C4-2B (cell line): ENCODE measurements at regions not wholly inside any gene's neighbourhood (a gene's known extent, or its start where the extent isn't known, plus 50 kb on each side); places are given as distances from the start of the nearest gene placed in this dataset.

Source experiments
- H3K27ac ChIP-seq: fragments of 450-650 bp; 2 replicates; pipeline ENCODE4 v1.5.1; 2017
- CTCF ChIP-seq: fragments of 450-650 bp; conservative IDR thresholded peaks from 2 replicates; pipeline ENCODE4 v1.5.1; 2017; ENCODE audit warnings: mild to moderate bottlenecking
- ZFX ChIP-seq: fragments of 450-650 bp; IDR thresholded peaks from 2 replicates; pipeline ENCODE4 v1.6.1; 2017

DNA sequence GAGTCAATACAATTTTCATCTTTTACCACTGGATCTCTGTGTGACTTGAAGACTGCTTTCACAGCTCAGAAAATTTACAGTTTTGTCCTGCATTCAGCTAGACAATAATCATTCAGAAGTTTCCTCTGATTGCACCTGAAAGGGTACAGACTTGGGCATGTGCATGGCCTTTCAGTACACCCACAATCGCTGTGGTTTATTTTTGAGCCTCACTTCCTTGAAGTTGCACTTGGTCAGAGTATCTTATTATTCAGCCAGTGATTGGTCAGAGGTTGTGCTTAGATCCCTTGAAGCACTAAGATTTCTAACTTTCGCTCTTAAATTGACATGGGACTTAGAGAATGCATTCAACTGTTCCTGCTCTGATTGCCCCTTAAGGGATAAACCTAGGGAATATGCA, 508.2 kb downstream of the FAM181B start:
- TF ChIP-seq CTCF (no peak), ZFX (no peak)
- H3K27ac ChIP-seq = no peak overlapping the region

- H3K27ac ChIP-seq = no peak overlapping the region
- no peak for TF ChIP-seq ZFX
- no peak for TF ChIP-seq CTCF
Measured at GRCh38 chr11:82216927-82217570, 516.6 kb downstream of the FAM181B start.

DNA sequence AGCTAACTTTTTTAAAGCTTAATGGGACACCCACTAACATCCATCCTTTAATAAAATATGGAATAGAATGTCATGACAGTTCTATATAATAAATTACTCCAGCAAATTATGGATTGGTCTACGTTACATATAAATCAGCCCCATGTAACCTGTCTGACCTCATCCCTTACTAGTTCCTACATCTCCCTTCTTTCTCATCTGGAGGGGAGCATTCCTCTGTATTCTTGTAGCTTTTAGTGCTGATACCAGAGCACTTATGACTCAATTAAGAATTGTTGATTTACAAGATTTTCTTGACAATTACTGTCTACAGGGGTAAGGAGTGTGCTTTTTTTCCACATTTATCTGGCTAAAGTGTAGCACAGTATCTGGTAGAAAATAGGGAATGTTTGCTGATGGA, 523.7 kb downstream of the FAM181B start:
- TF ChIP-seq ZFX (no peak), CTCF (no peak)
- no peak overlapping the region for H3K27ac ChIP-seq

- H3K27ac ChIP-seq = no peak overlapping the region
- TF ChIP-seq ZFX (no peak), CTCF (no peak)
Measured at GRCh38 chr11:82195283-82195682, 538.4 kb downstream of the FAM181B start.

DNA sequence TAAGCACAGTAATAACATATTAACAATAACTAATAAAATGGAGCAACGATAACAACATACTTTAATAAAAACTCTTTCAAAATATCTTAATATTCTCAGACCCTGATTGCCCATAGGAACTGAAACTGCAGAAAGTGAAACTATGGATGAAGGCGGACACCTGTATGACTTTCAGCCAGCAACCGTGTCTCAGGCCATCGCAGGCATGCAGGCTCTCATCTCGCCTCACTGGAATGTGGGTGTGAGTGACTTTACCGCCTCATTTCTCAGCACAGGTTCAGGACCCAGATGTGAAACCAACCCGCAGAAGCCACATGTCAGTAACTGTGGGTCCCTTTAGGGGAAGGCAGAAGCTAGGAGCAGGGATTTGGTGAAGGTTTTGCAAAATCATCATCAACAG, 539.1 kb downstream of the FAM181B start:
- no peak overlapping the region for H3K27ac ChIP-seq
- TF ChIP-seq CTCF = no peak
- TF ChIP-seq ZFX = no peak

DNA sequence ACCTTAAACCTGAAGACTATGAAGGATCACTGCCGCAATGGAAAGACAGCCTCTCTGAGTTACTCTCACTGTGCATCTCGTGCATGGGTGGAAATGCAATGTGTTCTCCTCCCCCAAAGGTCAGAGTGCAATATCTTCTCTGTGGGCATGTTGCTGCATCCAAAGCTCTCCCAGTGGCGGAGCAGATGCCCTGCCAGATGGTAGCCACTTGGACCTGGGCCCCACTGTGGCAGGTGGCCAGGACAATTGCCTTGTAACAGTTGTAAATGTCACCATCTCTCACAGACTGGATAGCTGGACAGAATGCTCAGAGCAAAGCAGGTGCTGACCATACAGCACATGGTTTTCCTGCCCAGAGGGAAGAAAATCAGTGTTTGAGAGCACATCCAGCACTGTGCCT, 542.0 kb downstream of the FAM181B start:
- no peak overlapping the region for H3K27ac ChIP-seq
- TF ChIP-seq ZFX (no peak), CTCF (no peak)

- no peak for TF ChIP-seq ZFX
- no peak for TF ChIP-seq CTCF
- no peak overlapping the region for H3K27ac ChIP-seq
Measured at GRCh38 chr11:82185925-82186324, 547.7 kb downstream of the FAM181B start.
